ENCODE measurements at regions not wholly inside any gene's neighbourhood (a gene's known extent, or its start where the extent isn't known, plus 50 kb on each side); places are given as distances from the start of the nearest gene placed in this dataset.

GRCh38 chr7:113268757-113269156 is 150.4 kb upstream of the SMIM30 start:
- intact Hi-C loops (cut with micrococcal nuclease): no loop called here
- DNase-seq: no peak
- H3K4me3 ChIP-seq (replicated peaks in 1 of 3; ENCODE audit: low read depth in 2 of 3, low read length in 3 of 3): no peak overlapping the region
- H3K4me3 Mint-ChIP-seq: no peak overlapping the region
- TF ChIP-seq, protein P1, sequence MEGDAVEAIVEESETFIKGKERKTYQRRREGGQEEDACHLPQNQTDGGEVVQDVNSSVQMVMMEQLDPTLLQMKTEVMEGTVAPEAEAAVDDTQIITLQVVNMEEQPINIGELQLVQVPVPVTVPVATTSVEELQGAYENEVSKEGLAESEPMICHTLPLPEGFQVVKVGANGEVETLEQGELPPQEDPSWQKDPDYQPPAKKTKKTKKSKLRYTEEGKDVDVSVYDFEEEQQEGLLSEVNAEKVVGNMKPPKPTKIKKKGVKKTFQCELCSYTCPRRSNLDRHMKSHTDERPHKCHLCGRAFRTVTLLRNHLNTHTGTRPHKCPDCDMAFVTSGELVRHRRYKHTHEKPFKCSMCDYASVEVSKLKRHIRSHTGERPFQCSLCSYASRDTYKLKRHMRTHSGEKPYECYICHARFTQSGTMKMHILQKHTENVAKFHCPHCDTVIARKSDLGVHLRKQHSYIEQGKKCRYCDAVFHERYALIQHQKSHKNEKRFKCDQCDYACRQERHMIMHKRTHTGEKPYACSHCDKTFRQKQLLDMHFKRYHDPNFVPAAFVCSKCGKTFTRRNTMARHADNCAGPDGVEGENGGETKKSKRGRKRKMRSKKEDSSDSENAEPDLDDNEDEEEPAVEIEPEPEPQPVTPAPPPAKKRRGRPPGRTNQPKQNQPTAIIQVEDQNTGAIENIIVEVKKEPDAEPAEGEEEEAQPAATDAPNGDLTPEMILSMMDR (IDR thresholded peaks at IDR 0.05): no peak
- no peaks in the 10 kb centered on the region for H3K36me3 ChIP-seq (replicated peaks in 1 of 2; ENCODE audit: control insufficient read depth in 1 of 2, insufficient read depth in 2 of 2, low read length in 2 of 2)
- H4K20me1 ChIP-seq (ENCODE audit: insufficient read depth, low read length): no peaks in the 10 kb centered on the region
- no peak overlapping the region for H3K9ac ChIP-seq (ENCODE audit: insufficient read depth, low read length, poor library complexity, severe bottlenecking)
- peaks cover 8 to 25% (median 15%) of the 10 kb centered on the region in 7 donors for H3K9me3 Mint-ChIP-seq
- no peaks in the 10 kb centered on the region for H3K4me1 ChIP-seq (ENCODE audit: control insufficient read depth in 1 of 2, insufficient read depth in 2 of 2, low read length in 2 of 2)
- H3K9me3 ChIP-seq (replicated peaks in 1 of 2; ENCODE audit: control insufficient read depth in 1 of 2, insufficient read depth in 1 of 2, low read length in 2 of 2): peaks cover 18 to 23% of the 10 kb centered on the region in 2 donors
- no peaks in the 10 kb centered on the region for H3K27me3 ChIP-seq (ENCODE audit: control insufficient read depth in 2 of 2, insufficient read depth in 2 of 2, low read length in 2 of 2)
- no peaks in the 10 kb centered on the region for H3K79me2 ChIP-seq (ENCODE audit: insufficient read depth, low read length)
- no peaks in the 10 kb centered on the region for H3K36me3 Mint-ChIP-seq
- H3K27me3 Mint-ChIP-seq (ENCODE audit: low read depth in 3 of 3): no peaks in the 10 kb centered on the region
- 50% methylated on average over 1 of the region's 3 CpGs for WGBS (ENCODE audit: insufficient coverage)
- H3K27ac ChIP-seq (ENCODE audit: low read depth in 1 of 2, low read length in 2 of 2): no peak overlapping the region
- H3K4me2 ChIP-seq (replicated peaks; ENCODE audit: extremely low read depth, low read length, poor library complexity, severe bottlenecking): no peak overlapping the region
- no peak overlapping the region for H3K27ac Mint-ChIP-seq
- no peaks in the 10 kb centered on the region for H3K4me1 Mint-ChIP-seq
- H2AFZ ChIP-seq (ENCODE audit: insufficient read depth, low read depth, low read length, poor library complexity, severe bottlenecking): no peak overlapping the region

DNA sequence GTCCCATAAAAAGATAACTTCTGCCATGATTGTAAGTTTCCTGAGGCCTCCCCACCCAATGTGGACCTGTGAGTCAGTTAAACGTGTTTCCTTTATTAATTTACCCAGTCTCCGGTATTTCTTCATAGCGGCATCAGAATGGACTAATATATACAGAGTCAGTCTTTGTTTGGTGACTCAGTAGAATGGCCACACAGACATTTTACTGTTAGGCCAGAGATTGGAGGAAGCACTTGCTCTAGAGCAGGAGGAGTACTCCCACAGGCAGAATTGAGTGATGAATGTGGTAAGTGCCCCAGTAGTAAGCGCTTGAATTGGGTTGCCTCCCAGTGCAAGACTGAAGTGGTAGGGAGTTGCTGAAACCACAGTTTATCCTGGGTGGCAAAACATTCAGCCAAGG is 149.5 kb upstream of the SMIM30 start:
- Histone ChIP-seq H3K4me1 (ENCODE audit: control insufficient read depth in 1 of 2, insufficient read depth in 2 of 2, low read length in 2 of 2) (no peaks in the 10 kb centered on the region), H4K20me1 (ENCODE audit: insufficient read depth, low read length) (no peaks in the 10 kb centered on the region), H3K4me3 (replicated peaks in 1 of 3; ENCODE audit: low read depth in 2 of 3, low read length in 3 of 3) (no peak overlapping the region), H3K27me3 (ENCODE audit: control insufficient read depth in 2 of 2, insufficient read depth in 2 of 2, low read length in 2 of 2) (no peaks in the 10 kb centered on the region), H3K4me2 (replicated peaks; ENCODE audit: extremely low read depth, low read length, poor library complexity, severe bottlenecking) (no peak overlapping the region), H3K36me3 (replicated peaks in 1 of 2; ENCODE audit: control insufficient read depth in 1 of 2, insufficient read depth in 2 of 2, low read length in 2 of 2) (no peaks in the 10 kb centered on the region), H3K27ac (ENCODE audit: low read depth in 1 of 2, low read length in 2 of 2) (no peak overlapping the region), H3K9ac (ENCODE audit: insufficient read depth, low read length, poor library complexity, severe bottlenecking) (no peak overlapping the region), H2AFZ (ENCODE audit: insufficient read depth, low read depth, low read length, poor library complexity, severe bottlenecking) (no peak overlapping the region), H3K9me3 (replicated peaks in 1 of 2; ENCODE audit: control insufficient read depth in 1 of 2, insufficient read depth in 1 of 2, low read length in 2 of 2) (peaks cover 18 to 25% of the 10 kb centered on the region in 2 donors), H3K79me2 (ENCODE audit: insufficient read depth, low read length) (no peaks in the 10 kb centered on the region)
- no peak for DNase-seq
- intact Hi-C loops (cut with micrococcal nuclease): no loop called here
- Mint-ChIP-seq H3K4me3 (no peak overlapping the region), H3K9me3 (peaks cover 11 to 31% (median 19%) of the 10 kb centered on the region in 7 donors), H3K36me3 (no peaks in the 10 kb centered on the region), H3K27me3 (ENCODE audit: low read depth in 3 of 3) (no peaks in the 10 kb centered on the region), H3K27ac (no peak overlapping the region), H3K4me1 (no peaks in the 10 kb centered on the region)
- 100% methylated on average over 2 of the region's 4 CpGs for WGBS (ENCODE audit: insufficient coverage)
- TF ChIP-seq, protein P1 (IDR thresholded peaks at IDR 0.05): no peak

Measured in CD14-positive monocyte (primary cell).